ENCODE measurements at regions not wholly inside any gene's neighbourhood (a gene's known extent, or its start where the extent isn't known, plus 50 kb on each side); places are given as distances from the start of the nearest gene placed in this dataset.
"Not testable (repeated sequence)": the region's sequence is repeated elsewhere in the genome, so short reads cannot be mapped to it uniquely, and the experiment has no call there.

- no peak overlapping the region for H3K27ac Mint-ChIP-seq
- ATAC-seq (ENCODE audit: low read depth) (no peak), DNase-seq (ENCODE audit: low spot score in 2 of 2) (no peak)
- H3K27me3 Mint-ChIP-seq: peaks cover 3% of the 10 kb centered on the region
- no peak overlapping the region for H3K4me3 Mint-ChIP-seq
- no peaks in the 10 kb centered on the region for H3K36me3 Mint-ChIP-seq
- no peaks in the 10 kb centered on the region for H3K4me1 Mint-ChIP-seq
- peaks cover 7% of the 10 kb centered on the region for H3K9me3 Mint-ChIP-seq
These were observed 73.0 kb downstream of the GBP6 start for GRCh38 chr1:89436856-89437255.

DNA sequence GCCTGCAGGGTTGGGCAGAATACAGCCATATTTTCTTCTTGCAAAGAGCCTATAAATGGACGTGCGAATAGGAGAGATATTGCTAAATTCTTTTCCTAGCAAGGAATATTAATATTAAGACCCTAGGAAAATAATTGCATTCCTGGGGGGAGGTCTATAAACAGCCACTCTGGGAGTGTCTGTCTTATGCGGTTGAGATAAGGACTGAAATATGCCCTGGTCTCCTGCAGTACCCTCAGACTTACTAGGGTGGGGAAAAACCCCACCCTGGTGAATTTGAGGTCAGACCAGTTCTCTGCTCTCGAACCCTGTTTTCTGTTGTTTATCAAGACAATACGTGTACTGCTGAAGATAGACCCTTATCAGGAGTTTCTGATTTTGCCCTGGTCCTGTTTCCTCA is 74.4 kb downstream of the GBP6 start:
- ATAC-seq (ENCODE audit: low read depth): not testable (repeated sequence)

GRCh38 chr1:89440911-89441310 is 77.1 kb downstream of the GBP6 start:
- ATAC-seq (ENCODE audit: low read depth) (no peak), DNase-seq (ENCODE audit: low spot score in 2 of 2) (no peak)
- no peaks in the 10 kb centered on the region for H3K4me1 Mint-ChIP-seq
- peaks cover 2% of the 10 kb centered on the region for H3K36me3 Mint-ChIP-seq
- H3K27ac Mint-ChIP-seq: no peak overlapping the region
- no peak overlapping the region for H3K4me3 Mint-ChIP-seq
- H3K27me3 Mint-ChIP-seq: peaks cover 3% of the 10 kb centered on the region
- peaks cover 7% of the 10 kb centered on the region for H3K9me3 Mint-ChIP-seq

More for the DNA sequence above, 74.4 kb downstream of the GBP6 start:
- not testable (repeated sequence) for H3K4me1 Mint-ChIP-seq; H3K27ac Mint-ChIP-seq; H3K27me3 Mint-ChIP-seq; H3K36me3 Mint-ChIP-seq; H3K4me3 Mint-ChIP-seq; DNase-seq (ENCODE audit: low spot score in 2 of 2); H3K9me3 Mint-ChIP-seq

- H3K4me3 Mint-ChIP-seq: no peak overlapping the region
- H3K9me3 Mint-ChIP-seq: peaks cover 1% of the 10 kb centered on the region
- no peaks in the 10 kb centered on the region for H3K4me1 Mint-ChIP-seq
- DNase-seq (ENCODE audit: low spot score in 2 of 2) (no peak), ATAC-seq (ENCODE audit: low read depth) (no peak)
- H3K27ac Mint-ChIP-seq: no peak overlapping the region
- peaks cover 4% of the 10 kb centered on the region for H3K36me3 Mint-ChIP-seq
- peaks cover 3% of the 10 kb centered on the region for H3K27me3 Mint-ChIP-seq
These were observed 79.8 kb upstream of the LRRC8B start for GRCh38 chr1:89444791-89445190.

GRCh38 chr1:89451011-89451410 is 73.6 kb upstream of the LRRC8B start:
- H3K36me3 Mint-ChIP-seq: peaks cover 2% of the 10 kb centered on the region
- H3K9me3 Mint-ChIP-seq: no peaks in the 10 kb centered on the region
- no peak overlapping the region for H3K27ac Mint-ChIP-seq
- DNase-seq (ENCODE audit: low spot score in 2 of 2) (no peak), ATAC-seq (ENCODE audit: low read depth) (no peak)
- peaks cover 3% of the 10 kb centered on the region for H3K4me1 Mint-ChIP-seq
- H3K4me3 Mint-ChIP-seq: no peak overlapping the region
- peaks cover 4% of the 10 kb centered on the region for H3K27me3 Mint-ChIP-seq

DNA sequence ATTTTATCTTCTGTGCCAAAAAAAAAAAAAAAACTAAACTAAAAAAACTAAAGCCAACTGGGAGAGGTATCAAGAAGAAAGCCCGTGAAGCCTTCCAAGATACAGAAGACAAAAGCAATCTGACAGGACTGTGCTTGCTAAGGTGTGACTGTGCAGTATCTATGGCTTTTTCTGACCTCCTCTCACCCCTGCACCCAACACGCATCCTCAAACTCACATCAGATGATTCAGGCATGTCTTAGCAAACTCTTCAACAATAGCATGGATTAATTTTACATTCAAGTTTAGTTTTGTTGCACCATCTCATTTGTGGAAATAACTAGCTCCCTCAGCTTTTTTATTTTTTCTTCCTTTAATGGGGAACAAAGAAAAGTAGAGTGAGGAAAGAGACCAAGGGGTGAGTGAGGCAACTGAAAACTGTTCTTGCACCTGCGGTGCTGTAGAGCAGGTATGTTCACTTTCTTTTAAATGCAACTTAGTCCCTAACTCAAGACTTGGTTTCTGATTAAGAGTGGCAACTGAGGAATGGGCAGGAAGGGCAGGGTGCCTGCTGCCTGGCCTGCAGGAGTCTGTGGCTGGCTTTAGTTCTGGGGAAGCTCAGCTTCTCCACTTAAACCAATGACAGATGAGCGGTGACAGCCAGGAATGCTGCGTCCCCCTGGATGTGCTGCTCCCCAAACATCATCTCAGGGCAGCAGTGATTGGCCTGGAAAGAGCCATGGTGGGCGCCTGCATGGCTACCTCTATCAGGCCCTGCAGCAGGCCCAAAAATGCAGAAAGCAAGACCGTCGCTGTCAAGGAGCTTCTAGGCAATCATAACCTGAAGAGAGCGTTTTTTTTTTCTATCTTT is 71.3 kb upstream of the LRRC8B start:
- Mint-ChIP-seq H3K36me3 (no peaks in the 10 kb centered on the region), H3K27ac (no peak overlapping the region), H3K9me3 (no peaks in the 10 kb centered on the region), H3K27me3 (peaks cover 5% of the 10 kb centered on the region), H3K4me1 (peaks cover 3% of the 10 kb centered on the region), H3K4me3 (no peak overlapping the region)
- no peak for DNase-seq (ENCODE audit: low spot score in 2 of 2)
- ATAC-seq (ENCODE audit: low read depth): no peak

- peaks cover 3% of the 10 kb centered on the region for H3K4me1 Mint-ChIP-seq
- ATAC-seq (ENCODE audit: low read depth) (peak; percentile 84), DNase-seq (ENCODE audit: low spot score in 2 of 2) (peak; percentile 35 to 43)
- H3K4me3 Mint-ChIP-seq: no peak overlapping the region
- H3K9me3 Mint-ChIP-seq: no peaks in the 10 kb centered on the region
- H3K27ac Mint-ChIP-seq: no peak overlapping the region
- no peaks in the 10 kb centered on the region for H3K36me3 Mint-ChIP-seq
- H3K27me3 Mint-ChIP-seq: peaks cover 5% of the 10 kb centered on the region
These were observed 69.6 kb upstream of the LRRC8B start for GRCh38 chr1:89454845-89455521.

DNA sequence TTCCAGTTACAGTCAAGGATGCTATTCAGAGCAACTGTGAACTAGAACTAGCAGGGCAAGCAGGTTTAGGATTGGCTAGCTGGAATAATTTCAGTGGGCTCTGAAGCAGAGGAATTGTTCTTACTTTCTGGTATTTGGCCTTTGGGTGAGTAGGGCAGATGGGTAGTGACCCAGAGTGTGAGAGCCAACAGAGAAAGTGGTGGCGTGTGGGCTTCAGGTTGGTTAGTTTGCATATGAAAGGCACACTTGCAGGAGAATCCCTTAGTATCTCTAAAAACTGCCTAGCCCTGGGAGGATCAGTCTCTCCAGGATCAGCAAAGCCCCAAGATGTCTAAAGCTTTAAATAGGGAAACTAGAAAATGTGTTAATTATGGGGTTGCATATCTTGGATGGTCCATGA is 67.6 kb upstream of the LRRC8B start:
- no peak for ATAC-seq (ENCODE audit: low read depth)
- Mint-ChIP-seq H3K36me3 (no peaks in the 10 kb centered on the region), H3K27ac (no peak overlapping the region), H3K27me3 (peaks cover 12% of the 10 kb centered on the region), H3K9me3 (no peaks in the 10 kb centered on the region), H3K4me3 (no peak overlapping the region), H3K4me1 (peaks cover 3% of the 10 kb centered on the region)
- DNase-seq (ENCODE audit: low spot score in 2 of 2): no peak

- Mint-ChIP-seq H3K27ac (no peak overlapping the region), H3K4me1 (peaks cover 4% of the 10 kb centered on the region), H3K4me3 (no peak overlapping the region), H3K36me3 (no peaks in the 10 kb centered on the region), H3K27me3 (peaks cover 18% of the 10 kb centered on the region), H3K9me3 (no peaks in the 10 kb centered on the region)
- no peak for DNase-seq (ENCODE audit: low spot score in 2 of 2)
- ATAC-seq (ENCODE audit: low read depth): no peak
These were observed 65.5 kb upstream of the LRRC8B start for GRCh38 chr1:89459081-89459480.

- Mint-ChIP-seq H3K27ac (no peak overlapping the region), H3K4me1 (peaks cover 2% of the 10 kb centered on the region), H3K36me3 (no peaks in the 10 kb centered on the region), H3K4me3 (no peak overlapping the region), H3K27me3 (peaks cover 19% of the 10 kb centered on the region), H3K9me3 (no peaks in the 10 kb centered on the region)
- DNase-seq (ENCODE audit: low spot score in 2 of 2): no peak
- ATAC-seq (ENCODE audit: low read depth): no peak
These were observed 64.3 kb upstream of the LRRC8B start for GRCh38 chr1:89460325-89460724.

DNA sequence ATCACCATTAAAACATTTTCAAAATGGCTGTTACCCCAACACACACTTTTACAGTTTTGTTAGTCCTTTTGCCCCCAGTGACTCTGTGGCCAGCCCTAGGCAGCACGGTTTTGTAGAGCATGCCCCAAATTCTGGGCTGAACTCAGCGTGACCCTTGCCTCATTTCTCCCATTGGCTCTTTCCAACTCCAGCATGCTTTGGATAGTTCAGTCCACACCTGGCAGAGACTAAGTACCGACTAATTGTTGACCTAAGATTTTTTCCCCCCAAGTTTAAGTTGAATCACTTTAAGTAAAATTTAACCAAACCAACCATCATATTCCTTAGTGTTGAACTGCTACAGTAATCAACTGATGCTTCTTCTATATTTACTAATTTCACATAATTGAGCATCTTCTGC is 62.4 kb upstream of the LRRC8B start:
- H3K4me1 Mint-ChIP-seq: peaks cover 5% of the 10 kb centered on the region
- no peak for ATAC-seq (ENCODE audit: low read depth)
- H3K4me3 Mint-ChIP-seq: no peak overlapping the region
- no peaks in the 10 kb centered on the region for H3K9me3 Mint-ChIP-seq
- H3K27ac Mint-ChIP-seq: no peak overlapping the region
- no peaks in the 10 kb centered on the region for H3K36me3 Mint-ChIP-seq
- no peak for DNase-seq (ENCODE audit: low spot score in 2 of 2)
- H3K27me3 Mint-ChIP-seq: peaks cover 21% of the 10 kb centered on the region

GRCh38 chr1:89464008-89464407 is 60.6 kb upstream of the LRRC8B start:
- Mint-ChIP-seq H3K4me3 (no peak overlapping the region), H3K4me1 (peaks cover 5% of the 10 kb centered on the region), H3K27me3 (peaks cover 24% of the 10 kb centered on the region), H3K36me3 (peaks cover 2% of the 10 kb centered on the region), H3K9me3 (no peaks in the 10 kb centered on the region), H3K27ac (no peak overlapping the region)
- peak; percentile 48 for ATAC-seq (ENCODE audit: low read depth)
- DNase-seq (ENCODE audit: low spot score in 2 of 2): no peak

DNA sequence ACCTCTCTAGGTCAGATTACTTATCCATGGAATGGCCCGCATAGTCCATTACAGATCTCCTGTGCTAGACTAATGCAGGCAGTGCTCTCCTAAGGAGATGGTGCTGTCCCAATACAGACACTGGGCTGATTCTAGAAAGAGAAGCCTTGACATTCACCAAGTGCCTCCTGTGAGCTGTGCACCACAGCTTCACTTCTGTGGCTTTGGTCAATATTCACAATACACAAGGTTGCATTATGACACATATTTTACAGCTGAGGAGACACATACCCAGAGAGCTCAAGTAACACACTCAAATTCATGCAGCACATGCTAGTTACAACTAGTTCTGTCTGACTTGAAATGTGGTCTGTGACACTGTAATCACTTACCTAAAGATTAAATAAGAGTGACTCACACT is 59.4 kb upstream of the LRRC8B start:
- Mint-ChIP-seq H3K9me3 (no peaks in the 10 kb centered on the region), H3K36me3 (peaks cover 2% of the 10 kb centered on the region), H3K27ac (no peak overlapping the region), H3K4me1 (peaks cover 5% of the 10 kb centered on the region), H3K4me3 (no peak overlapping the region), H3K27me3 (peaks cover 21% of the 10 kb centered on the region)
- ATAC-seq (ENCODE audit: low read depth): no peak
- DNase-seq (ENCODE audit: low spot score in 2 of 2): no peak

GRCh38 chr1:89466307-89466930 is 58.2 kb upstream of the LRRC8B start:
- Mint-ChIP-seq H3K4me1 (peaks cover 5% of the 10 kb centered on the region), H3K9me3 (no peaks in the 10 kb centered on the region), H3K27ac (no peak overlapping the region), H3K4me3 (no peak overlapping the region), H3K36me3 (peaks cover 2% of the 10 kb centered on the region), H3K27me3 (peaks cover 15% of the 10 kb centered on the region)
- no peak for DNase-seq (ENCODE audit: low spot score in 2 of 2)
- no peak for ATAC-seq (ENCODE audit: low read depth)

Data from memory B cell (primary cell).